ENCODE measurements at regions not wholly inside any gene's neighbourhood (a gene's known extent, or its start where the extent isn't known, plus 50 kb on each side); places are given as distances from the start of the nearest gene placed in this dataset.

DNA sequence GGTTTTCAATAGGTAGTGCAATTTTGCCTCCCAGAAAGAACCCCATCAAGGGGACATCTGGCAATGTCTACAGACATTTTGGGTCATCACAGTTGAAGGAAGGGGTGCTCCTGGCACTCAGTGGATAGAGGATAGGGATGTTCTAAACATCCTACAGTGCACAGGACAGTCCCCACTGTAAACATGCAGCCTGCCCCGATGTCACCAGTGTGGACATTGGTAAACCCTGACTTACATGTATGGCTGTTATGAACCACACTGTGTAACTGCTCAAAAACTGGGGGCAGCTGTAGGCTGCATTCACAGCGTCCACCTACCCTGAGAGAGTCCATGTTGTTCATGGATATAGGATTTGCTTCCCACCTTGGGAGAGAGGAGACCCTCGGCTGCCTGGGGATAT lies 79.3 kb upstream of the FOXQ1 start:
- H3K4me3 ChIP-seq (replicated peaks in 1 of 2; ENCODE audit: low read depth in 1 of 2, low read length in 2 of 2), result no peak overlapping the region
- H4K20me1 ChIP-seq (ENCODE audit: insufficient read depth), result no peaks in the 10 kb centered on the region
- DNase-seq (ENCODE audit: low read depth, low spot score), result no peak
- H3K9me3 ChIP-seq (ENCODE audit: control insufficient read depth in 1 of 2, insufficient read depth in 1 of 2, low read depth in 1 of 2, low read length in 2 of 2), result no peaks in the 10 kb centered on the region
- no peaks in the 10 kb centered on the region for H3K9me2 ChIP-seq (ENCODE audit: insufficient read depth)
- H3K36me3 ChIP-seq (ENCODE audit: control insufficient read depth in 1 of 2, insufficient read depth in 2 of 2, low read length in 2 of 2), result no peaks in the 10 kb centered on the region
- no peak overlapping the region for H2AFZ ChIP-seq (ENCODE audit: low read depth, low read length, poor library complexity, severe bottlenecking)
- POLR2A ChIA-PET, result no interaction called here
- no peak for TF ChIP-seq SRF (IDR thresholded peaks at IDR 0.05; ENCODE audit: low read depth)
- TF ChIP-seq YY1 (IDR thresholded peaks at IDR 0.05; ENCODE audit: extremely low read depth, insufficient replicate concordance, low read depth, low read length), result no peak
- no peak for TF ChIP-seq SIN3A (IDR thresholded peaks at IDR 0.05; ENCODE audit: low read depth)
- no peak for TF ChIP-seq CBX3 (IDR thresholded peaks at IDR 0.05; ENCODE audit: low read depth)
- TF ChIP-seq EZH2 (IDR thresholded peaks at IDR 0.05), result no peak
- TF ChIP-seq ZNF274 (IDR thresholded peaks at IDR 0.05; ENCODE audit: low read depth, low read length), result no peak
- TF ChIP-seq, protein P1, sequence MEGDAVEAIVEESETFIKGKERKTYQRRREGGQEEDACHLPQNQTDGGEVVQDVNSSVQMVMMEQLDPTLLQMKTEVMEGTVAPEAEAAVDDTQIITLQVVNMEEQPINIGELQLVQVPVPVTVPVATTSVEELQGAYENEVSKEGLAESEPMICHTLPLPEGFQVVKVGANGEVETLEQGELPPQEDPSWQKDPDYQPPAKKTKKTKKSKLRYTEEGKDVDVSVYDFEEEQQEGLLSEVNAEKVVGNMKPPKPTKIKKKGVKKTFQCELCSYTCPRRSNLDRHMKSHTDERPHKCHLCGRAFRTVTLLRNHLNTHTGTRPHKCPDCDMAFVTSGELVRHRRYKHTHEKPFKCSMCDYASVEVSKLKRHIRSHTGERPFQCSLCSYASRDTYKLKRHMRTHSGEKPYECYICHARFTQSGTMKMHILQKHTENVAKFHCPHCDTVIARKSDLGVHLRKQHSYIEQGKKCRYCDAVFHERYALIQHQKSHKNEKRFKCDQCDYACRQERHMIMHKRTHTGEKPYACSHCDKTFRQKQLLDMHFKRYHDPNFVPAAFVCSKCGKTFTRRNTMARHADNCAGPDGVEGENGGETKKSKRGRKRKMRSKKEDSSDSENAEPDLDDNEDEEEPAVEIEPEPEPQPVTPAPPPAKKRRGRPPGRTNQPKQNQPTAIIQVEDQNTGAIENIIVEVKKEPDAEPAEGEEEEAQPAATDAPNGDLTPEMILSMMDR (IDR thresholded peaks at IDR 0.05 in 2 of 3, conservative IDR thresholded peaks at IDR 0.05 in 1 of 3; ENCODE audit: borderline replicate concordance in 1 of 3, insufficient read depth in 1 of 3, low read depth in 2 of 3, low read length in 2 of 3), result no peak
- TF ChIP-seq ZBTB33 (IDR thresholded peaks at IDR 0.05; ENCODE audit: extremely low read depth, insufficient replicate concordance, low read length), result no peak
- TF ChIP-seq ELF1 (IDR thresholded peaks at IDR 0.05; ENCODE audit: borderline replicate concordance, low read depth), result no peak
- TF ChIP-seq, protein P2, sequence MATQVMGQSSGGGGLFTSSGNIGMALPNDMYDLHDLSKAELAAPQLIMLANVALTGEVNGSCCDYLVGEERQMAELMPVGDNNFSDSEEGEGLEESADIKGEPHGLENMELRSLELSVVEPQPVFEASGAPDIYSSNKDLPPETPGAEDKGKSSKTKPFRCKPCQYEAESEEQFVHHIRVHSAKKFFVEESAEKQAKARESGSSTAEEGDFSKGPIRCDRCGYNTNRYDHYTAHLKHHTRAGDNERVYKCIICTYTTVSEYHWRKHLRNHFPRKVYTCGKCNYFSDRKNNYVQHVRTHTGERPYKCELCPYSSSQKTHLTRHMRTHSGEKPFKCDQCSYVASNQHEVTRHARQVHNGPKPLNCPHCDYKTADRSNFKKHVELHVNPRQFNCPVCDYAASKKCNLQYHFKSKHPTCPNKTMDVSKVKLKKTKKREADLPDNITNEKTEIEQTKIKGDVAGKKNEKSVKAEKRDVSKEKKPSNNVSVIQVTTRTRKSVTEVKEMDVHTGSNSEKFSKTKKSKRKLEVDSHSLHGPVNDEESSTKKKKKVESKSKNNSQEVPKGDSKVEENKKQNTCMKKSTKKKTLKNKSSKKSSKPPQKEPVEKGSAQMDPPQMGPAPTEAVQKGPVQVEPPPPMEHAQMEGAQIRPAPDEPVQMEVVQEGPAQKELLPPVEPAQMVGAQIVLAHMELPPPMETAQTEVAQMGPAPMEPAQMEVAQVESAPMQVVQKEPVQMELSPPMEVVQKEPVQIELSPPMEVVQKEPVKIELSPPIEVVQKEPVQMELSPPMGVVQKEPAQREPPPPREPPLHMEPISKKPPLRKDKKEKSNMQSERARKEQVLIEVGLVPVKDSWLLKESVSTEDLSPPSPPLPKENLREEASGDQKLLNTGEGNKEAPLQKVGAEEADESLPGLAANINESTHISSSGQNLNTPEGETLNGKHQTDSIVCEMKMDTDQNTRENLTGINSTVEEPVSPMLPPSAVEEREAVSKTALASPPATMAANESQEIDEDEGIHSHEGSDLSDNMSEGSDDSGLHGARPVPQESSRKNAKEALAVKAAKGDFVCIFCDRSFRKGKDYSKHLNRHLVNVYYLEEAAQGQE (IDR thresholded peaks at IDR 0.05; ENCODE audit: low read depth), result no peak
- RAD21 ChIA-PET (ENCODE audit: low non-redundant PET in 1 of 2, low total read pairs in 2 of 2, uncharacterized antibody in 2 of 2, unreplicated experiment in 2 of 2), result no interaction called here
- BruUV-seq (replicated peaks), result no TSS peak
- peaks cover 19% of the 10 kb centered on the region; the same call in 1 of the 2 replicates for H3K27me3 ChIP-seq (ENCODE audit: insufficient read depth, low read length)
- H3K4me1 ChIP-seq (ENCODE audit: control insufficient read depth in 1 of 2, insufficient read depth in 2 of 2, low read length in 2 of 2), result no peaks in the 10 kb centered on the region
- ATAC-seq, result no peak
- H3K79me2 ChIP-seq (ENCODE audit: insufficient read depth, low read length), result no peaks in the 10 kb centered on the region
- H3K4me2 ChIP-seq (ENCODE audit: low read length), result no peak overlapping the region
- intact Hi-C loops (cut with micrococcal nuclease), result no loop called here
- CTCF ChIA-PET, result no interaction called here
- no peak overlapping the region for H3K9ac ChIP-seq (ENCODE audit: low read length)
- H3K27ac ChIP-seq (ENCODE audit: low read depth, low read length), result no peak overlapping the region
